Stimulated activated CD4-positive, alpha-beta T cell treated with anti-CD3 and anti-CD28 coated beads, Interleukin-4, amount 100 ng/mL, for 4 hours (primary cell): ENCODE measurements at regions not wholly inside any gene's neighbourhood (a gene's known extent, or its start where the extent isn't known, plus 50 kb on each side); places are given as distances from the start of the nearest gene placed in this dataset.

Experiments
- DNase-seq, 2 experiments: peaks; one replicate each; pipeline ENCODE4 v3.0.0-alpha.2; 2020

DNA sequence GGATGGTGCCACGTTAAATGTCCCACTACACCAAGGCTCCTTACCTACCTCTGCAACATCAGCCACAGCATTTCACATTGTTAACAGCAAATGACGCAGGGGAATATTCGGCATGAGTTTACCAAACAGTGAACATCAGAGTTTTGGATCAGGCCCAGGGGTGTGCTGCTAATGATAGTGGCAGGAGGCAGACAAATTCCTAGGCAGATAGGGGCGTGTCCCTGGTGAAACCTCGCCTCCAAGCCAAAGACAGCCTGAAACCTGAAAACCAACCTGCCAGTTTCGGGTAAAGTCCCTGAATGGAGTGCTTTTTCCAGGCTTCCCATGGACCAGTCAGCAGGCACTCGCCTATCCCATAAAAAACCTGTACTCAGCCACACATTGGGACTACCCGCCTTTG is 133.6 kb downstream of the SH3BGRL2 start:
- DNase-seq, result no peak

DNA sequence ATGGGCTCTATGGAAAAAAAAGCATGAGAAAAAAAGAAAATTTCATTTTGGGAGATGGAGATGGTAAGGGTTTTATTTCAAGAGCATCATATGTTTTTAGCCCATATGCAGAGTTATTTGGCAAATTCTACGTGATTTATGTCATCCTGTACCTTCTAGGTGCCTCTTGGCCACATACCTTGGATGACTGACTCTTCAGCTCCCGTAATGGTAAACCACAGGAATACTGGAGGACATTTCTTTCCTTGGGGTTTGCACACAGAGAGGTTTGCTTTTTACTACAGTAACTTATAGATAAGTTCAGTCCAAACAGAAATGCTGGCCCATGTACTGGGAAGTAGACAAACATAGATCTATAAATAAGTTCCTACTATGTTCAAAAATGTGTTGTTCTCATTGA is 132.2 kb downstream of the SH3BGRL2 start:
- no peak for DNase-seq

DNA sequence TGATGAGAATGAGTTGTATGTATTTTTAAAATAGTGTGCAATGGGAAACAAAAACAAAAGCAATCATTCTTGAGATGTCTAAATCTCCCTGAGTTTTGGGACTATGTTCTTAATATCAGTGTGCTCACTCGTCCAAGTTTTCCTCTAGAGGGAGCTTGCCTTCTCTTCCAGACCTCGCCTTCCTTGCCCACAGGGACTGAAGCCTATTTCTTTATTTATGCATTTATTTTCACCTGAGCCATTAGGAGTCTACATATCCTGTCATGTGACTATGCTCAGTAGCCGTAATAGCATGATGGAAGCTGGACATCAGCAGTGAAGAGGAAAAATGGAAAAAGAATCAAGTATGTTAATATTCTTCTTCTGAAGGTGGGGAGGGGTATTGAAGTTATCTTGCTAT is 131.2 kb downstream of the SH3BGRL2 start:
- no peak for DNase-seq

DNA sequence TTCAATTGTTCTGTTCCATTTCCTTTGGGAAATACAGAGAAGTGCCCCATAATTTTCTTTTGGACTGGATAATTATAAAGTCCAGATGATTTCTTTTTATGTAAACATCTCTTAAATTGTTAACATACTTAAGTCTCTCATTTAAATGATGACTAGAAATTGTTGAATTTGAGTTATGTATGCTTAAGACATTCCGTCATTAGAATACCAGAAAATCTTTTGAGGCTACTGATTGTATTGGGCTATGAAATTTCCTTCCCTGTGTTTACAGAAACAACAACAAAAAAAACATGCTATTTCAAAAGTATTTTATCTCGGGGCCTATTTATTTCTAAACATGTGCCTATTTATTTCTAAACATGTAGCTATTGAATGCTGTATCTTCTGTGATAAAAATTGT is 125.4 kb downstream of the SH3BGRL2 start:
- DNase-seq, result no peak

DNA sequence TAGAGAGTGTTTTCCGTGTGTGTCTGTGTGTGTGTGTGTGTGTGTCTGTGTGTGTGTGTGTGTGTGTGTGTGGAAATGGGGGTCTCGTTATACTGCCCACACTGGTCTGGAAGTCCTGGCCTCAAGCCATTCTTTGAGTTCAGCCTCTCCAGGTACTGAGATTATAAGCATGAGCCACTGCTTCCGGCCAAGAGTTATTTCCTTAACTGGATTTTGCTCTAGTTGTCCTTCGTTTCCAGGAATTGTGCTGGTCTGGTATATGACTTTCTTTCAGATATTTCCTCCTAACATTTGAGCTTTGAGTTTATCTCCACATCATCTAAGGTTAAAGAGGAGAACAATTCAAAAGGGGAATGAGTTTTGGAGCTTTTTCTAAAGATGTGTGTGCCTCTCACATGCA is 124.8 kb downstream of the SH3BGRL2 start:
- no peak for DNase-seq
